PC-9 (cell line): ENCODE measurements at regions not wholly inside any gene's neighbourhood (a gene's known extent, or its start where the extent isn't known, plus 50 kb on each side); places are given as distances from the start of the nearest gene placed in this dataset.

Experiments
- CTCF ChIP-seq: fragments of 200-600 bp; sonication (generic); conservative IDR thresholded peaks from 2 replicates; pipeline ENCODE4 v1.6.1; 2017; ENCODE audit warnings: mixed run types, antibody characterized with exemption, mild to moderate bottlenecking, moderate library complexity
- EZH2 ChIP-seq: fragments of 200-600 bp; sonication (generic); IDR thresholded peaks from 2 replicates; pipeline ENCODE4 v1.8.0; 2017; ENCODE audit warnings: antibody characterized with exemption, low read depth

- TF ChIP-seq CTCF (no peak), EZH2 (no peak)
These were observed 170.4 kb upstream of the FSTL4 start for GRCh38 chr5:133782736-133783135.
